GM12874 (cell line): ENCODE measurements at regions not wholly inside any gene's neighbourhood (a gene's known extent, or its start where the extent isn't known, plus 50 kb on each side); places are given as distances from the start of the nearest gene placed in this dataset.

ENCODE experiments used
- TF ChIP-seq, protein P1 (sequence below): IDR thresholded peaks from 2 replicates; pipeline ENCODE4 v1.5.1; 2011; ENCODE audit warnings: low read depth, mild to moderate bottlenecking, control low read depth, low read length, moderate library complexity; ENCODE audit not compliant: insufficient read depth

GRCh38 chrX:874061-874460, 243.5 kb downstream of the SHOX start:
- TF ChIP-seq, protein P1, sequence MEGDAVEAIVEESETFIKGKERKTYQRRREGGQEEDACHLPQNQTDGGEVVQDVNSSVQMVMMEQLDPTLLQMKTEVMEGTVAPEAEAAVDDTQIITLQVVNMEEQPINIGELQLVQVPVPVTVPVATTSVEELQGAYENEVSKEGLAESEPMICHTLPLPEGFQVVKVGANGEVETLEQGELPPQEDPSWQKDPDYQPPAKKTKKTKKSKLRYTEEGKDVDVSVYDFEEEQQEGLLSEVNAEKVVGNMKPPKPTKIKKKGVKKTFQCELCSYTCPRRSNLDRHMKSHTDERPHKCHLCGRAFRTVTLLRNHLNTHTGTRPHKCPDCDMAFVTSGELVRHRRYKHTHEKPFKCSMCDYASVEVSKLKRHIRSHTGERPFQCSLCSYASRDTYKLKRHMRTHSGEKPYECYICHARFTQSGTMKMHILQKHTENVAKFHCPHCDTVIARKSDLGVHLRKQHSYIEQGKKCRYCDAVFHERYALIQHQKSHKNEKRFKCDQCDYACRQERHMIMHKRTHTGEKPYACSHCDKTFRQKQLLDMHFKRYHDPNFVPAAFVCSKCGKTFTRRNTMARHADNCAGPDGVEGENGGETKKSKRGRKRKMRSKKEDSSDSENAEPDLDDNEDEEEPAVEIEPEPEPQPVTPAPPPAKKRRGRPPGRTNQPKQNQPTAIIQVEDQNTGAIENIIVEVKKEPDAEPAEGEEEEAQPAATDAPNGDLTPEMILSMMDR: no peak

GRCh38 chrX:873016-873415, 242.4 kb downstream of the SHOX start:
- TF ChIP-seq, protein P1: no peak

- TF ChIP-seq, protein P1: no peak
These were observed 241.5 kb downstream of the SHOX start for GRCh38 chrX:872090-872489.

GRCh38 chrX:871626-872025, 241.0 kb downstream of the SHOX start:
- TF ChIP-seq, protein P1: no peak

GRCh38 chrX:867966-868647, 237.5 kb downstream of the SHOX start:
- TF ChIP-seq, protein P1: no peak

GRCh38 chrX:867502-867901, 236.9 kb downstream of the SHOX start:
- TF ChIP-seq, protein P1: no peak

DNA sequence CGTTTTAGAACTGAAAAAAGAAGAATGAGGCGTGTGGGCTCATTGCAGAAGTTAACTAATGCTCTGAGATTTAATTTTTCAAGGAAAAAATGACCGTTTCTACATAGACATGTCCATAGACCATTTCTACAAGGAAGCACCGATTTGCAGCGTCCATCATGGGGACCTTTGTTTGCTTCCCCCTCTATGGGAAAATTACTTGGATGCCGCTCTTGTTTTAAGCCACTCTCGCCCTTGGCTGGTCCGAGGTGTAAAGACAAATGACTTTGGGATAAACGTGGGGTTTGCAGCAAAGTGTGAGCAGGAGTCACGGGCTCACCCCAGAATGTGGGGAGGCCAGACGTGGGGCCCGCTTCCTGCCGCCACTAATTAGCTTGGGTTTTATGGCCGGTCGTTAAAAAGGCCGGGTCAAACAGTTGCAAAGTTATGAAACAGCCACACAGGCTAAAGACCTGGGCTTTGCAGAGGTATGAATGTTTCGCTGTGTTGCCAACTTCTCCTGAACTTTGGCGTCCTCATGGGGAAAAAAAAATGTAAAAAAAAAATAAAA, 235.9 kb downstream of the SHOX start:
- TF ChIP-seq, protein P1: no peak
